NCI-H748 treated with DMSO at 0.1 percent for 48 hours (cell line): ENCODE measurements at regions not wholly inside any gene's neighbourhood (a gene's known extent, or its start where the extent isn't known, plus 50 kb on each side); places are given as distances from the start of the nearest gene placed in this dataset.
"Not testable (repeated sequence)": the region's sequence is repeated elsewhere in the genome, so short reads cannot be mapped to it uniquely, and the experiment has no call there.

Source experiments
- DNase-seq: peaks from one replicate; lab custom pipeline; 2025; lab: John Stamatoyannopoulos, UW

DNA sequence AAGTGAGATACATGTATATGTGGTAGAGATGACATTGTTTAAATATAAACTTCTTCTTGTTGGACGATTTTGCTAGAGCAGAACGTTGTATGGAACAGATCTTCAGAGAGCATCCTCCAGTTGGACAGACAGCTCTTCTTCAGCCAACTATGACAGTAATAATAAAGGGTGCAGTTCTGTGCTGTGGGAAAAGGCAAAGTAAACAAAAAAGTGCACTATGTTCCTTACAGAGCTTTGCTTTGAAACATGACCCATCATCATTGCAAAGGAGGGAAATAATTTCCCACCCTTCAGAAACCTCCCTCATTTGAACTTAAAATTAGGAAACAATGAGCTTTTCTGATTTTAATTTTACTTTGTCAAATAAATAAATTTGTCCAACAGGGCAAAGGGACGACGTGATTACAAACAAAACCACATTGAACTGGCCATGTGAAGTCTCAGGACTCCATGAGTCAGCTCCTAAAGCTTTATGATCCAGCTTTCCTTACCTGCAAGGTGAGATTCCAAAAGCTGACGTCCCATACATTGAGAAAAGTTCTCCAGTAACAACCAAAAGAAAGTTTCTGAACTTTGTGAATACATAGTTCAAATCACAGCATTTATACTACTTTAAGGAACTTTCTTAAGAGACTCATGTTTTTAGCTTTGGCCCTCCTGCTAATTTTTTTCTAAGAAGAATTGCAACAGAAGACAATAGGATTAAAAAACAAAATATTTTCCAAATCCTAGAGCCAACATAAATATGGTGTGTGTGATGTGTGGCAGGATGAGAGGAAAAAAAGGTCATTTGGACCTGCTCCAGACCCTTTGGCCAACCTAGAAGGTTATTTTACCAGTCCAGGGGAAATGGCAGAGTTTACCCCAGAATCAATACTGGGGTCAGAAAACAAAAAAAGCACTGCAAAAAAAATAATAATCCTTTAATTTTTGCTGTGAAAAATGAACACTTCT, 565.4 kb upstream of the NRP1 start:
- DNase-seq = no peak

DNA sequence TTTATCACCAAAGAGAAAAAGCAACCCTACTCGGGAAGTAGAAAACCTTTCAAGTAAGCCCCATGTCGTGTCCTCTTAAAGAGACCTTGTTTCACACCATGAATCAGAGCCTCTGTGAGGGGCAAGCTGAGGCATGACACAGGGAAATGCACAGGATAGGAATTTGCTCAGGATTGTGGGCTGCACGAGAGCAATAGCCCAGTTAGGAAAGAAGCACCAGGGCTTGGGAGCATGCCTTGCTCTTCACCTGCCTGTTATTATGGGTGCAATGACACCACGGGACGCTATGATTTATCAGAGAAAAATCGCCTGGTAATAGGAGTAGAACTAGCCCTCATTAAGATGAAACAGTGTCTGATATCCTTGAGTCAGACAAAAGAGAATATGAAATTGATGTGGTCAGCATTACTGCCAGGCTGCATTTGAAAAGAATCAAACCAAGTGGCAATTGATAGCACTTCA, 562.9 kb upstream of the NRP1 start:
- no peak for DNase-seq

DNA sequence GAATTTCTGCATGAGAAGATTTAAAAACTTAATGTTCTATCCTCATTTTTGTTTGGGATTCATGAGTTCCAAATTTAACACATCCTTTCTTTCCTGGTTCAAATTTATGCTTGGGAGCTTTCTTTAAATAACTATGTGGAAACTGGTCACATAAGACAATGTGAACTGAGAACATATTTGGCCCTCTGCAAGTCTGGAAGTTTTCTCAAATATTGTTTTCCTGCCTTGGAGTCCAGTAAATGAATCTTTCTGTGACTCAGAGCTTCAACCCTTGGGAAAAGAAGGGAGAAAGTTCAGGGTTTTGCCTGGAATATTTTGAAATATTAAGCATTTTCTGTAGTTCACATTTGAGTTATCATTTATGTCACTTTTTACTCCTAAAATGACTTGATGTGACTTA, 559.0 kb upstream of the NRP1 start:
- DNase-seq = no peak

DNA sequence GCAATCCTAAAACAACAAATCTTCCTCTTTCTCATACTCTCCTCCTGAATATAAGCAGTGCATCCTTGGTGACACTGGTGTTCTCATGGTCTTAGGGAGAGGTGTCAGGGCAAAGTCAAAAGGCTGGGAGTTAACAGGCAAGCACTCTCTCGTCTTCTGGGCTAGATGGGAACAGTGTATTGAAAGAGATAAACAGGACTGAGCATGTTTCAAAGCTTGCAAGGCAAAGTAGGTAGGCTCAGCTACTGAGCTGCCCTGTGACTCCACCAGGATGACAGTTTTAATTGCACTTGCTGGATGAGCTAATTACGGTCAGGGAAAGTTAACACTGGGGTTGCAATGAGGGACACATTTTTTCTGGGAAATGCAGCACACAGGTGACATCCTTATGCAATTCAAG, 554.9 kb upstream of the NRP1 start:
- DNase-seq = no peak

DNA sequence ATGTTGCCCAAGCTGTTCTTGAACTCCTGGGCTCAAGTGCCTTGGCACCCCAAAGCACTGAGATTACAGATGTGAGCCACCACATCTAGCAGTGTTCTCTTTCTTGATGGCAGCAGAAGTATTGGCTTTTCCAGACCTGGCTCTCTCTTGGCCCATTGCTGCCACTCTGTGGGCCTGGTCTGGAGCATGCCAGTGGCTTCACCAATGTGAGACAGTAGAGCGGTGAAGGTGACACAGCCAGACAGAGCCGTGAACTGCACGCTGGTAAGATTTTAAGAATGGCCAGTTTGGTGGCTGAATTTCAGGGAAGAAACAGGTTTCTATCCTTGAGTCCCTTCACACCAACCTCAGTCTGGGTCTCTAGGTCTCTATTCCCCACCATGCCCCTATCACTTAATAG, 552.7 kb upstream of the NRP1 start:
- DNase-seq = no peak

GRCh38 chr10:33886299-33886698, 551.8 kb upstream of the NRP1 start:
- DNase-seq = no peak

DNA sequence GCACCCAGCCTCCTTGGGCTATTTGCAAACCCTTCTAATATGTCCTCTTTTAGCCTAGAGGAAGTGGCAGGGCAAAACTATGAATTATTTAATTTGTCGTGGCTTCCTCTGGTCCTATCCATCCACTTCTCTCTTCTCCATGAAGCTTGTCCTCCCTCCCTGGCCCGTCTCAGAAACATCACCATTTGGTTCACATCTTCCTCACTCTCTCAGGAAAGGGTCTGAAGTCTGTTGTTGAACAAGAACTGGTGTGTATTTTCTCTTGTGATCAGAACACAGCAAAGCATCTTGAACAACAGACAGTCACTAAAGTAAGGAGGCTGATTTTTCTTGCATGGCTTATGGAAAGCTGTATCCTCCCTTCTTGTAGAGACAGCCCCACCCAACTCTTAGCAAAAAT, 550.1 kb upstream of the NRP1 start:
- DNase-seq = no peak

DNA sequence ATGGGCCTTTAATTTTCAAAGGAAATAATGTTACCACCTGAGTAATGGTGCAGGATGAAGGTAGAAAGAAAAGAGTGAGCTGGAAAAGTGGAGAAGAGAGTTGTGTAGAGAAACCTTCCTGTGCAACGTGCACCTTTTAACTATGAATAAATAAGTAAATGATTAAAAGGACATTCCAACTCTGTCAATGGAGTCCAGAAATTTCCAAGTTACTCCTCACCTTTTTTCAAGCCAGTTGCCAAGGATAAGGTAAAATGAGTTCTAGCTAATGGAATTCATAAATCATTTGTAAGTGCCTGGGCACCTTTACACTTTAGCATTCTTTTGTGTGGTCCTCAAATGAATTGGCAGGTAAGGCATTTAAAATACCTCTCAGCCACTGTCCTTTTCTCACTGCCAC, 549.4 kb upstream of the NRP1 start:
- DNase-seq = no peak

- DNase-seq = no peak
These were observed 548.5 kb upstream of the NRP1 start for GRCh38 chr10:33882996-33883395.

DNA sequence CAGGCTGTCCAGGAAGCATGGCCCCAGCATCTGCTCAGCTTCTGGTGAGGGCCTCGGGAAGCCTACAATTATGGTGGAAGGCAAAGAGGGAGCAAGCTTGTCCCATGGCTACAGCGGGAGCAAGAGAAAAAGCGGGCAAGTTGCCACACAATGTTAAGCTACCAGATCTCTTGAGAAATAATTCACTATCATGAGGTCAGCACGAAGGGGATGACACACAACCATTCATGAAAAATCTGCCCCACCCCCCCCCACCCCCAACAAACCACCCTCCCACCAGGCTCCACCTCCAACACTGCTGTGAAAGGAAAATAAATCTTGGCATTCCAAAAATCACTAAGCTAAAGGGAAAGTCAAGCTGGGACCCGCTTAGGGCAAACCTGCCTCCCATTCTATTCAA, 545.8 kb upstream of the NRP1 start:
- no peak for DNase-seq

- no peak for DNase-seq
These were observed 543.8 kb upstream of the NRP1 start for GRCh38 chr10:33878238-33878786.

DNA sequence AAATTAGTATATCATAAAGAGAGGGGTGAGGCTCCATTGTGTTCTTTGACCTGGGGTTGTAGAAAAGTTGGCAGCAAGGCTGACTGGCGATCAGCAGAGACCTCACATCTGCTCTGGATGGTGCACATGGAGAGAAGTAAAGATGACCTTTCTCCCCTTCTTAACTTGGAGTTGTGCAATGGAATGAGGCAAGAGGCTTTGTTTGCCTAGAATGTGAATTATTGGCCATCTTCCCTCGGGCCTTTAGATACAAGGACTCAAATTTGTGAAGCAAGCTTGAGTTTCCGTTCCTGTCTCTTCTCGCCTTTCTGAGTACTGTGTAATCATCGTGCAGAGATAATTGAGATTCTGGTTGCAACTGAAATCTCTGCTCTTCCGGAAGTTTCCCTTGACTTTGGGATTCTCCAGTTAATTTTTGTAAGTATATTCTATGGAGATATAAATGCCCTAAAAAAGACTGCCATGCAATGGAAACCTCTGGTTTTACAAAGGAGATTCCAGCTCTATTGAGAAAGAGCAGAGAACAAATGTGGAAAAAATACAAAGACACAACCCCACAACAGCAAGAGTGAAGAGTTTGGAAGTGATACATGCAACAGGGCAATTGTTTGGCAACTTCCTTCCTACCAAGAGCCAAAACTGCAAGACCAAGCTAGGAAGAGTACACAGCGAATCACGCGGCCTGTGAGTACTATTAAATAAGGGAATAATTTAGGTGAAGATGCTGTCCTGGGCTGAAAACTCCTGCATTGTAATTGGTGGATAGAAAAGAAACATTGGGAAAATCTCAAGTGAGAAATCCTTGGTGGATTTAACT, 542.3 kb upstream of the NRP1 start:
- DNase-seq = no peak

DNA sequence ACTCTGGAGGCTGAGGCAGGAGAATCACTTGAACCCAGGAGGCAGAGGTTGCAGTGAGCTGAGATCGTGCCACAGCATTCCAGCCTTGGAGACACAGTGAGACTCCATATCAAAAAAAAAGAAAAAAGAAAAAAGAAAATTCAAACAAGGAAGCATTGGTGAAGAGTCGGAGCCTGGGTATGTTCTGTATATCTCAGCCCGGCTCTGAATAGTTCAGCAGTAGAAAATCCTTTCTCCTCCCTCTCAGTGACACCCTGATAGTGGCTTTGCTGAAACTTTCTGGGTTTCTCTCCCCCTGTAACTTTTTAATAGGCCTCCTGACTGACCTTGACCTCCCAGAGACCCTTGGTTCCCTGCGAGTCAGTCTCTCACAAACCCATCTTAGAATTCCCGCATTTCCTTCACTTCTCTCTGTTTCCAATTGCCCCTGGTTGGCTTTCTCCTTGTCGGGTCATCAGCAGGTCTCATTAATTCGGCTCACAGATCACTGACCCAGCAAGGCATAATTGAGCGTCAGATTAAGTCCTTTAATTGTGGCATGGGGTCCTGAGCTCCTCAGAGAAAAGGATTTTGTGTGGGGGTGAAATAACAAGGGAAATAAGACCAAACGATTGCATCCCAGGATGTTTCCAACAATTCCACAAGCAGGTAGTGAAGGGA, 541.6 kb upstream of the NRP1 start:
- no peak for DNase-seq

DNA sequence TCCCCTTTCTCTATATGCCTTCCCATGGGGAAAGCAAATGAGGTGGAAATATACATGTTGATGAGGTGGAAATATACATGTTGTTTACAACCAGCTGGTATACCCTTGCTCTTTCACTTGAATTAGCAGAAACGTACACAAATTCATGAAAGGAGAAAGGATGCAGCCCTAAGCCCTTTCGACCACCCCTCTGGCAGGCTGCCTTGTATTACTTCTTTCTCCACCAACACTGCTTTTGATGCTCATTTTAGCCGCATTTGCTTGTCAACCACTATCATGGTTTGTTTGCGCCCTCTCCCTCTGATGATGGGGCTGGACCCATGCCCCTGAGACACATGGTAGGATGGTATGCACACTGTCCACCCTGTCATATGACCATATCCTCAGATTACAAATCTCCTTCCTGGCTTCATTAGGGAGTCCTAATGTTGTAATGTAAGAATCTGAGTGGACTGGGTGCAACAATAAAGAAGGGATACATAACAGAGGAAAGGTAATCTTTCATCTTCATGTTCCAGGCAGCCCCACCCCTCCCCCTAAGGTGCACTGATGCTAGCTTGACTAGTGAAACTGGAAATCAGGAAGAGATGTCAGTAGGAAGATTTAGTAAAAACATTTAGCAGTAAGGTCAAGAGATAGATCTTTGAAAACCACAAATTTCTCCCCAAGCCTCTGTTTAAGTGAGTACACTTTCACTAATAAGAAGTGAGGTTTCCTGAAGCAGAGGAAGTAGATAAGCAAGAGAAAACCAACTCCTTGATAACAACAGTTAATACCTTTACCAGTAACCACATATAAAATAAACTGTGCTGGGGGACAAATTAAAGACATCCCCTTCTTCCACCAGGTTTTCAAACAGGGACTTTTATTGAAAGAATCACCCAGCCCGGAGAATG, 536.8 kb upstream of the NRP1 start:
- DNase-seq = no peak

GRCh38 chr10:33869481-33869880, 535.0 kb upstream of the NRP1 start:
- DNase-seq = no peak

DNA sequence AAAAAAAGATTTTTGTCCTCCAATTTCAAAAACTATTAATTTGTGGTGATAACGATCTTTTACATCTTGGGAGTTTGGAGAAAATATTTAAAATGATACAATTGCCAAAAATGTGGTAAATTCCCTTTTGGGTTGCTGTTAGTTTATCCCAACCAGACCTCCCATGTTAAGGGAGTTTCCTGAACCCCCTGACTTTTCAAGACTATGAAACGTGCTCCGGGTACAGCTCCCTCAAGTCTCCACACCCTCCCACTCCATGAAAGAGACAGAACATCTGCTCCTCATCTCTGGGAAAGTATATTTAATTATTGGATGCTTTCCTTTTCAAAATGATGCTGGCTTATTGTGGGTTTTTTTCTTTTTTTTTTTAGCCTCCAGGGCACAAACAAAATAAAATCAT, 534.6 kb upstream of the NRP1 start:
- no peak for DNase-seq

- not testable (repeated sequence) for DNase-seq
These were observed 532.8 kb upstream of the NRP1 start for GRCh38 chr10:33867199-33867789.

DNA sequence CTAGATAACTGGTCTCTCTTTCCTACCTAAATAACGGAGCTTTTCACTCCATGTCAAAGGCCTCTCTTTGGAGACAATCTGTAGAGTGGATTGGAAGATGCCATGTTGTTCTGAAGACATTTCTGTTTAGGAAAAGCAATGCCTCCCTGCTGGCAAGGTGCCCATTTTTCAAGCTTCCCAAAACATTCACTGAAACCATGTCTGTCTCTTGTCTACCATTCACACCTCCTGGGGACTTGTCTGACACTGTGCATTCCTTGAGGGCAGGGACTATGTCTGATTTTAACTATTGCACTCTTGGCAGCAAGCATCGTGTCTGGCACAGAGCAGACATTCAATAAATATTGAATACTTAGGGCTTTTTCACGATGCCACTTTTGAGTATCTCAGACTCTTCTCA, 528.9 kb upstream of the NRP1 start:
- no peak for DNase-seq

DNA sequence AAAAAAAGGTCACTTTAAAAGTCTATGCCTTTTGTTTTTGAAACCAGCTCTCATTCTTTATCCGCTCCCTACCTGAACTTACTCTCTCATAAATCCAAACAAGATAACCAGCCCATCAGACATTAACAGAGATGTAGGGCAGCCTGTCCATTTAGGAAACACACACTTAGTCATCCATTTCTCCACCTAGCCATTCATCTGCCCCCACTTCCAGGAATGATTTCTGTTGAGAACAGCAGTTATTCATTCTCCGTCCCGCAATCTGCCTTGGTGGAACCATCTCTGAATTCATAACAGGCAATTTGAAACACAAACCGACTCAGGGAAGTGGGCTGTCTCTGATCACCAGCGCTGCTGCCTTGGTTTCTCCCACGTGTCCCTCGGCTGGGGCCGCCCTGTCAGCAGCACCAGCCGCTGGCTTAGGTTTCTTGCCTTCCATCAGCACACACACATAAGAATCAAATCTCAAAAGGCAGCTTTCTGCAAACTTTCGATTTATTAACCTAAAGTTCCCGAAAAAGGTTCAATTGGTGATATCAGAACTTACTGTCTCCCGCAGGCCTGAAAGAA, 528.2 kb upstream of the NRP1 start:
- DNase-seq = no peak

- DNase-seq = no peak
These were observed 527.4 kb upstream of the NRP1 start for GRCh38 chr10:33861833-33862232.
